ENCODE measurements at regions not wholly inside any gene's neighbourhood (a gene's known extent, or its start where the extent isn't known, plus 50 kb on each side); places are given as distances from the start of the nearest gene placed in this dataset.
"Not testable (repeated sequence)": the region's sequence is repeated elsewhere in the genome, so short reads cannot be mapped to it uniquely, and the experiment has no call there.

GRCh38 chr1:172781513-172782140 is 122.7 kb downstream of the FASLG start:
- TF ChIP-seq CTCF (IDR thresholded peaks at IDR 0.05), result no peak
- POLR2A ChIA-PET, result no interaction called here
- Mint-ChIP-seq H3K27ac (no peak overlapping the region), H3K27me3 (no peaks in the 10 kb centered on the region), H3K36me3 (ENCODE audit: low read depth) (no peaks in the 10 kb centered on the region), H3K9me3 (peaks cover 4% of the 10 kb centered on the region), H3K4me3 (no peak overlapping the region), H3K4me1 (ENCODE audit: low read depth) (peaks cover 28% of the 10 kb centered on the region)
- ATAC-seq, result no peak
- intact Hi-C loops (cut with micrococcal nuclease), result no loop called here
- DNase-seq, result no peak
- CTCF ChIA-PET, result interaction anchor here (1.0 to 5.5 kb wide), 2 partner anchors 36 to 39 kb away, joined by 3 to 43 read pairs; no protein-coding TSS in a partner anchor

GRCh38 chr1:172789840-172790239 is 130.9 kb downstream of the FASLG start:
- H3K27ac Mint-ChIP-seq, result no peak overlapping the region
- intact Hi-C loops (cut with micrococcal nuclease), result no loop called here
- H3K36me3 Mint-ChIP-seq (ENCODE audit: low read depth), result no peaks in the 10 kb centered on the region
- ChIA-PET POLR2A (no interaction called here), CTCF (no interaction called here)
- ATAC-seq (no peak), DNase-seq (no peak)
- peaks cover 2% of the 10 kb centered on the region for H3K4me1 Mint-ChIP-seq (ENCODE audit: low read depth)
- H3K27me3 Mint-ChIP-seq, result no peaks in the 10 kb centered on the region
- no peak for TF ChIP-seq CTCF (IDR thresholded peaks at IDR 0.05)
- H3K9me3 Mint-ChIP-seq, result no peaks in the 10 kb centered on the region
- H3K4me3 Mint-ChIP-seq, result no peak overlapping the region

GRCh38 chr1:172790245-172790644 is 131.3 kb downstream of the FASLG start:
- ChIA-PET POLR2A (no interaction called here), CTCF (no interaction called here)
- ATAC-seq (no peak), DNase-seq (no peak)
- no peak for TF ChIP-seq CTCF (IDR thresholded peaks at IDR 0.05)
- intact Hi-C loops (cut with micrococcal nuclease), result no loop called here
- peaks cover 2% of the 10 kb centered on the region for H3K4me1 Mint-ChIP-seq (ENCODE audit: low read depth)
- H3K27ac Mint-ChIP-seq, result no peak overlapping the region
- H3K4me3 Mint-ChIP-seq, result no peak overlapping the region
- no peaks in the 10 kb centered on the region for H3K9me3 Mint-ChIP-seq
- H3K36me3 Mint-ChIP-seq (ENCODE audit: low read depth), result no peaks in the 10 kb centered on the region
- no peaks in the 10 kb centered on the region for H3K27me3 Mint-ChIP-seq

GRCh38 chr1:172793823-172794222 is 134.9 kb downstream of the FASLG start:
- ChIA-PET POLR2A (no interaction called here), CTCF (interaction anchor here (2.2 kb wide), 1 partner anchor 49 kb away, joined by 7 read pairs; no protein-coding TSS in a partner anchor)
- no peak overlapping the region for H3K4me3 Mint-ChIP-seq
- TF ChIP-seq CTCF (IDR thresholded peaks at IDR 0.05), result no peak
- peaks cover 2% of the 10 kb centered on the region for H3K4me1 Mint-ChIP-seq (ENCODE audit: low read depth)
- H3K27ac Mint-ChIP-seq, result no peak overlapping the region
- no peaks in the 10 kb centered on the region for H3K36me3 Mint-ChIP-seq (ENCODE audit: low read depth)
- no peak for ATAC-seq
- no peaks in the 10 kb centered on the region for H3K9me3 Mint-ChIP-seq
- no peak for DNase-seq
- intact Hi-C loops (cut with micrococcal nuclease), result no loop called here
- H3K27me3 Mint-ChIP-seq, result no peaks in the 10 kb centered on the region

- Mint-ChIP-seq H3K36me3 (ENCODE audit: low read depth) (no peaks in the 10 kb centered on the region), H3K27me3 (no peaks in the 10 kb centered on the region), H3K9me3 (no peaks in the 10 kb centered on the region), H3K4me3 (no peak overlapping the region), H3K27ac (no peak overlapping the region), H3K4me1 (ENCODE audit: low read depth) (no peaks in the 10 kb centered on the region)
- DNase-seq (no peak), ATAC-seq (no peak)
- no peak for TF ChIP-seq CTCF (IDR thresholded peaks at IDR 0.05)
- ChIA-PET POLR2A (no interaction called here), CTCF (interaction anchor here (1.1 to 2.2 kb wide), 2 partner anchors 17 to 51 kb away, joined by 4 to 7 read pairs; no protein-coding TSS in a partner anchor)
- intact Hi-C loops (cut with micrococcal nuclease), result no loop called here
Measured at GRCh38 chr1:172795741-172796140, 136.8 kb downstream of the FASLG start.

GRCh38 chr1:172799804-172800203 is 140.9 kb downstream of the FASLG start:
- H3K27me3 Mint-ChIP-seq; intact Hi-C loops (cut with micrococcal nuclease); H3K4me3 Mint-ChIP-seq; DNase-seq; H3K9me3 Mint-ChIP-seq; ATAC-seq; CTCF ChIA-PET; H3K36me3 Mint-ChIP-seq (ENCODE audit: low read depth); POLR2A ChIA-PET; H3K27ac Mint-ChIP-seq; H3K4me1 Mint-ChIP-seq (ENCODE audit: low read depth): not testable (repeated sequence)
